Renal cortical epithelial cell (primary cell): ENCODE measurements at regions not wholly inside any gene's neighbourhood (a gene's known extent, or its start where the extent isn't known, plus 50 kb on each side); places are given as distances from the start of the nearest gene placed in this dataset.

Experiments
- DNase-seq: peaks from one replicate; pipeline ENCODE4 v3.0.0-alpha.2; 2011; ENCODE audit warnings: low read depth

DNA sequence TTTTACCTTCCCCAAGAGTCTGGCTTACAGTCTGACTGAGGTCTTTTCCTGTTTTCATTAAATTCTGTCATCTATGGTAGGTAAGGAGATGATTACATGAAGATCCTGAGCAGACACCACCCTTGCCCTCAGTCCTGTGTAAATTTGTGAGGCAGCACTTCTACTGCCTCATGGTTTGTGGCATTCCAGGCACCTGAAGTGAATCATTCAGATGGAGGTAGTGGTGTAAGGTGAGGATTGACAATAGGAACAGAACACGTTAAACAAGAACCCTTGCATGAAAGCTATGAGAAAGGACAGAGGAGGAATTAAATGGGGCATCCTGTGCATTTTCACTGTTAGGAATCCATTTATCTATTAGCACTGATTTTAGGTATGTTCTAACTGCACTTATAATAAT lies 618.6 kb downstream of the TLL1 start:
- DNase-seq: no peak

DNA sequence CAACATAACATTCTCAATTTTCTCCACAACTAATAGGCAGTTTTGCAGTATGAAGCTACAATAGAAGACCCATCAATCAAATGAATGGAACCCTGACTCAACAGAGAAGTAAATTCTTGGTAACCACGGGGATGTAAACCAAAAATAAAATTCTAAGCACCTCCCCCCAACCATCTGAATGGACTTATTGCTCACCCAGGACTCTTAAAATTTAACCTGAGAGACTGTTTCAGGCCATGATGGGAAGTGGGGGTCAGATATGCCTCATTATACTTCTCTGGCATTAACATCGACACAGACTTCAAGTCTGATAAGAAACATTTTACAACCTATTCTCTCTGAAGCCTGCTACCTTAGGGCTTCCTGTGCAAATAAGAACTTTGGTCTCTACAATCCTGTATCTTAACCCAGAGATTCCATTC lies 620.9 kb downstream of the TLL1 start:
- DNase-seq: peak; percentile 16

DNA sequence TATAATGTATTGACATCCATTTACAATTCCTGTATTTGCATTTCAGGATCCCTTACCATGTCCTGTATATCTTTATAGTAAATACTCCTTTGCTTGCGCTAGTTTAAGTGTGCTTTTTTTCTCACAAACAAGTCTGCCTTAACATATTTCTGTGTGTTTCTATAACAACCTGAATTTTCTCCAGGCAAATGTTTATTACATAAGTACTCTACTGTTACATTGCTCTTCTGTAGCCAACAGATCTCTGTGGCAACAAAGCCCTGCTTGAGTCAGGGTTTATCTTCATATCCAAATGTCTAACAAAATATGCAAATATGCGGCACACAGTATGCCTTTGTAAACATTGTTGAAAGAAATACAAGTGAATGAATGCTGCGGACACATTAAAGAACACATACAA lies 625.5 kb downstream of the TLL1 start:
- no peak for DNase-seq

DNA sequence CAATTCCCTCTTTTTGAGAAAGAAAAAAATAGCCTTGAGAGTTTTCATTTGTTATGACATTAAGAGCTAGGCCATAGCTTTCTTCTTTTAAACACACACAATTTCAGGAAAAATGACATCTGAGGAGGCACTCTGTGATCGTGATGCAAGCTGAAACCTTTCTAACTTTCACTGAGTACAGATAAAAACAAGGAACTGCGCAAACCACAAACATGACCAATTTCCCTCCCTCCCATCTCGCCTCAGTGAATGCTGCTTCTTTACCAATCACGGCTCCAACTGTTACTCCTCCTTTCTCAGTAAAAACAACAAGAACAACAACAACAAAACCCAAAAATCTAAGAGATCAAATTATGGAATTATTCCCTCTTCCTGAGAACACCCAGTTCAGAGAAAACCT lies 626.8 kb downstream of the TLL1 start:
- DNase-seq: no peak

DNA sequence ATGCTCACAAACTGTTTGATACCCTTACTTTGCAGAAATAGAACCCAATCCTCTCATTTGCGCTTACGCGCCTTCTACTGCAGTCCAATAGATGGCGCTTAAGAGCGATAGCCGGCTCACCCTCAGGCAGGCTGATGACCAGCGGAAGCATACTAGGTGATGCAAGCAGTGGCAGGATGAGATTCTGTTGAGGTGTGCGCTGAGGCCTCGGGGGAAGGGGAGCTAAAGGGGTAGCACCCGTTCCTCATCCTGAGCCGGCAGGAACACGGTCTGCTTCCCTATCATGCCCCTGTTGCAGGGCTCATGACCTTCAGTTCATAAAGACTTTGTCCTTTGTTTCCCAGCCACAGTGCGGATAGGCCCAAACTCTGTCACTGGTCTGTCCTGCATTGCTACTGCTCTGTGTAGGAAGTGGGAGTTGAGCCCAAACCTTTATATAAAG lies 628.9 kb downstream of the TLL1 start:
- DNase-seq: peak; percentile 20

DNA sequence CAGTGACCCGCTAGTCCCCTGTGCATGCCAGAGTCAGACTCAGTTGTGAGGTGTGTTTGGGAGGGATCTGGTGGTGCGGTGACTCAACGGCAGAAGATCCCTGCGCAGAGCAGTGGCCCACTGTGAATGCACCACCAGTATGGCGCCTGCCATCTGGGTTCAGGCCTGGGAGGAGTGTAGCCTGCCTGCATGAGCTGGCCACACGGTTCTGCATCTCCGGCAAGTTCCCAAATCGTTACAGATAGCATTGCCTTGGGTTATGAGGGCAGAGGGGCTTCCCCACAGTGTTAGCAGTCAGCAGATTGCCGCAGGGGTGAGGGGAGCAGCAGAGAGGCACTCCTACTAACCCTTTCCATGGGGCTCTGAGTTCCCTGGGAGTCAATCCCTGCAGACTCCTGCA lies 629.6 kb downstream of the TLL1 start:
- DNase-seq: no peak

DNA sequence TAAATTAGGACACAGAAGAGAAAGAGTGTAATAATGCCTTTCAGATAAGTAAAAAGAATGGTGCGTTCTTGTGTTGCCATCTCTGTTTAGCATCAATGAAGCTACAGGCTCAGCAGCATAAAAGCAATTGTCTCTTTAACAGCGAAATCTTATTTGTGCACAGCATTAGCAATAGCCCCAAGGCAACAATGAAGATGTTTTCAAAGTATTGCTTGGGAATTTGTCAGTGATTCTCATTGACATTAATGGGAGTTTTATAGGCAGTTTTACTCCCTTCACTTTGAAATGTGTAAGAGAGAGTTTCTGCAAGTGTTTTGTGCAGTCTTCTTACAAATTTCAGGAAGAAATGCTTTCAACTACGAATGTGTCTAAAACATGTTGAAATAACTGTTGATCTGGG lies 633.0 kb downstream of the TLL1 start:
- no peak for DNase-seq

DNA sequence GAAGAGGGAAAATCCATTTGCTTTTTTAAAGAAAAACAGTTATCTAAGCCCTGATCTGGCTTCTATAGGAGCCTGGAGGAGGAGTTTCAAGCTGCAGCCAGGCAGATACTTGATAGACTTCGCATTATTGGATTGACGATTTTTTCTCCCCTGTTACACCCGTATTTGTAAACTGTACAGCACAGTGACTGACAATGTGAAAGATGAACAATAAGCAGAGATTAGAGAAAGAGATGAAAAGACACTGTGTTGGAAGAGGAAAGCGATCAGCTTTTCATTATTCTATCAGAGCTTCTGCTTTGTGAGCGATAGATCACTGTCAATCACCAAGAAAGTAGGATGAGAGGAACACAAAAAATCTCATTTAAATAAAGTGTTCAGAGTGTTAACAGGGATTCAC lies 639.2 kb downstream of the TLL1 start:
- no peak for DNase-seq

DNA sequence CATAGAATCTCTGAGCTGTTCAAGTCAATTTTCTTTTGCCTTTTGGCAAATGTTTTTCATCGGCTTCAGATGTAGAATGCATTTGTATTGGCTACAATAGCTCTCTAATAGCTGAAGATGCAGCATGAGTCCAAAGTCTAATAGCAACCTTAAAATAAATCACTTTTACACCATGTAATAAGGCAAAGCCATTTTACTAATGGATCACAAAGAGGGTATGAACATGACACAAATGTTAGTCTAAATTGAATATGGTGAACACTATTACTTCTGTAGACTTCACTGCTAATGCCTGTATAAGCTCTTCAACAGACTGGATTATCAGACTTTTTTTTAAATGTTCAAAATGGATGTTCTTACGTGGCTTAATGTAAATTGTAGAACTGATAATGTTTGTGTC lies 645.3 kb downstream of the TLL1 start:
- no peak for DNase-seq

DNA sequence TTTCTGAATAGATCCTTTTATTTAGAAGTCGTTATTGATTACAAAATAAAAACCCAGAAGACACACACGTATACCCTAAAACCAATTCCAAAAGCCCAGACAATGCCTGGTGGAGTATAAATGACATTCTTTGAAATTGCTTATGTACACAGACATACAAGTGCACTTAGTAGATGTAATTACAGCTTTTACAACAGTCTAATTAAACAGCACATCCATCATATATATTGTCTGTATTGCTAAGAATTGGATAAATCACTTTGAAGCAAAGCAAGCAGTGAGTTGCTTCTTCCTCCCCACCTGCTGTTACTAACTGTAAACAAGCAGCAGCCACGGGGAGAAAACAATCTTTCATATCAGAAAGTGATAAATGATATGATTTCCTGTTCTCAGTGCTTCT lies 645.7 kb downstream of the TLL1 start:
- DNase-seq: no peak

DNA sequence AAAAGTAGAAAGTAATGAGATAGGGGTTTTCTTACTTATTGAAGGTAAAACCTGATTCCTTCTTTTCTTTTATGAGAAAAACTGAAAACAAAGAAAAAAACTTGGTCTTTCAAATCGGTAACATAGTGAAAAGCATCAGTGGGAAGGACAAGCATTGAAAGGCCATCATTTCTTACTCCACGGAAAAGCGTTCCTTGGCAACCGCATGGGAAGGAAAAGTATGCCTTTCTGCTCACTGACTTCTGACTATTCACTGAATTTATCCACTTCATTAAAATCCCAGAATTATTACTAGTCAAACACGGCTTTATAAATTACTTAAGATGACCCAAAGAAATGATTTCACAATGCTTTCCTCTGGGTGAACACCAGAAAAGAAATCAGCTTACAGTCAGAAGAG lies 646.7 kb downstream of the TLL1 start:
- DNase-seq: no peak

DNA sequence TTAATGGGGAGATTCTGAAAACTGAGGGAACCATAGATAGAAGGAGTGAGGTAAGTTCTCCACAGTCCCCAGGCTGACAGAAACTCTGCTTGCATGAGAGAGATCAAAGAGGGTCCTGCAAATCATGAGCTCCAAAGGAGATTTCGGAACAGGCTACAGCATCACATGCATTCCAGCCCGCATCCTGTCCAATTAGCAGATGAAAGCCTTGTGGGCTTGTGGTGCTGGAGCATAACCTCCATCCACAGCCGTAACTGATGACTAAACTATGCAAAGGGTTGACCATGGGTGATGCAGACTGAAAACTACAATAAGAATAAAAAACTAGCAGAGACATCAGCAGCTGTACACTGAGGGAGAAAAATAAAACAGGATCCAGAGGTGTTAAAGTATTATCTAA lies 654.5 kb downstream of the TLL1 start:
- peak; percentile 1 for DNase-seq

DNA sequence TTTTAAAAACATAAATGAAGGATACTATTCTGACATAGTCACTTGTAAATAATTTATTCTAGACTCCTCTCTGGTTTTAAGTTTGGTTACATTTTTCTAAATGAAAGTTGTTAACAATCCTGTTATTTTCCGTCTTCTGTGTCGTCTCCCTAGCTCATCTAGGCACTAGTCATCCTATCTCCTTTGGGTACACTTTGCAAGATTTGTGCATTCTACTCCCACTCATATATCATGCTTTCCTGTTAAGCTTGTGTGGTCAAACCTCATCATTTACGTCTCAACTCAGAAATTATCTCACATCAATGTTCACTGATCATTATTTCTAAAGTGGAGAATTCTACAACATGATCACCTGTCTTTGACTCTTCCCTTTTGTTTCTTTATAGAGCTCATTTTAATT lies 658.7 kb downstream of the TLL1 start:
- no peak for DNase-seq

DNA sequence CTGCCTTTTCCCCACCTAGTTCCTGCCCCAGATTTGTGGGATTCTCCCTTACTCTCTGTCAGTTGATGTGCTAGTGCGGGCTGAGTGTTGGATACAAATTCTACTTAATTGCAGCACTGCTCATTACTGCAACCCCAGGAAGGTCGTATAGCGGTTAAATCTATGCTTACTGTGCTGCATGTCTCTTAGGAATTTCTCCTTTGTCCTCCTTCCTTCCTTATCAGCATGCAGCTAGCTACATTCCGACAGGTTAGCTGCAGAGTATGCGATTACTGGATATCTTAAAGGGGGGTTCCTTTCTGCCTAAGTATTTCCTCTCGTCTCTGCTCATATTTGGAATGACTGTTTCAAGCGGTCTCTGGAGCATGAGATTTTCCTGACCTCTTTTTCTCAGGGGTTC lies 662.8 kb downstream of the TLL1 start:
- no peak for DNase-seq

DNA sequence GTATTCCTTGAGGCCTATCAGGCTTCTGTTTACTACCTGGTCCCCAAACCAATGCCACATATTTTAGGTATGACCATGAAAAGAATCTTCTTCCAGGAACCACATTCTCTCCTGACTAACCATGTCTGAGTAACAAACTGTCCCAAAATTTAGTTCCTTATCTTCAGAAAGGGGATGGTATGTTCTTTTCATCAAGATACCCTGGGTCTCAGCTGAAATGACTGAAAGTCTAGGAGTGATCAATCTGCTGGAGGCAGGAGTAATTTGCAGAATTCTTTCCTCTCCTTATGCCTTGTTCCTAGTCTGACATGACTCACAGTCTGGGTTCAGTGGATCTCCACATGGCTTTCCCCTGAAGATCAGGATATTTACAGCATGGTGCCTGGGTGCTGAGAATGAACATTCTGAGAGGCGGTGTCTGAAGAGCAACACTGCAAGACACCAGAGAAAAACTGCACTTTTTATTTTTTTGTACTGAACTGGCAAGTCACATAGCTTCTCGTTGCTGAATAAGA lies 665.5 kb downstream of the TLL1 start:
- DNase-seq: no peak

DNA sequence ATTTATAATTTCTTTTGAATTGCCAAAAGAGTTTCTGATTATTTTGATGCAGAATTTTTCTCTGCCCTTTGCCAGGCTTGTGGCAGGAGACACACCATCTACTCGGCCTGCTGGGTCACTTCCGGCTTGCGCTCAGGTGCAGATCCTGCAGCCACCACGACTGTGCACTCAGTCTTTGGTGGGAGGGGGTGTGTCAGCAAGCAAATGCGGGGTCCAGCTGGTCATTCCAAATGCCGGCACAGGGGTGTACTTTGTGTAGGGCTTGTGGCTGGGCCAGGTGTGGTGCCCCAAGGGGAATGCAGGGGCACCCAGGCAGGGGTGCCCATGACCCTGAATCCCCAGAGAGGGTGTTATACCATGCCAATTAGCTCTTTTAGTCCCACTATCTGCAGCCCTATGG lies 673.0 kb downstream of the TLL1 start:
- no peak for DNase-seq

DNA sequence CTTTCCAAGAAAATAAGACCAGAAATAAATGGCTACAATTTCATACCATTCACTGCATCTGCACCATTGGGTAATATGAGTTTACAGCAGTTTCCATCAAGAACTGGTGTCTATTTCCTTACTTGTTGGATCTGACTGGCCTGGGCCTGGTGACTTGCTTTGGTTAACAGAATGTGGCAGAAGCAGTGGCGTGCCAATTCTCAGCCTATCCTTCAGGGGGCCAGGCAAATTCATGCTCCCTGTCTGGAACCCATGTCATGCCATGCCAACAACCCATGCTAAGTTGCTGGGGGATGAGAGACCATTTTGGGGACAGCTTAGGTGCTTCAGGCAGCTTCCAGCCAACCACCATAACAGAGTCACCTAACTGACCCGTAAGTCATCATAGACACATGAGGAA lies 656.7 kb downstream of the SPOCK3 start:
- DNase-seq: no peak

DNA sequence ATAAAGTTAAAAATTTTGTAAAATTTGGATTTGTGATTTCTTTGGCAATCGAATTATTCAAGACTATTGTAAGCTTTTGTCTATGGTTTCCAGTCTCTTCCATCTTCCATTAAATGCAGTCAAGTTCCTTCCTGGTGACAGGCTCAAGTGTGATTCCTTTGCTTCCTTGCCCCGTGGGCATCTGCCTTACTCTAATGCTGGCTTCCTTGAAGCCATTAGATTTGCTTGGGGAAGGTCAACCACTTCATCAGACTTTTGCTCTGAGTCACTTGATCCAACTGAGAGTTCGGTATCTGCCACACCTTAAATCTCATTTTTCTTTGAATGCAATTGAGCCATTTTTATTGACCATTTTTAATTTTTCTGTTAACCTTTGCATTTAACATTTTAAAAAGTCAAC lies 648.8 kb downstream of the SPOCK3 start:
- no peak for DNase-seq

DNA sequence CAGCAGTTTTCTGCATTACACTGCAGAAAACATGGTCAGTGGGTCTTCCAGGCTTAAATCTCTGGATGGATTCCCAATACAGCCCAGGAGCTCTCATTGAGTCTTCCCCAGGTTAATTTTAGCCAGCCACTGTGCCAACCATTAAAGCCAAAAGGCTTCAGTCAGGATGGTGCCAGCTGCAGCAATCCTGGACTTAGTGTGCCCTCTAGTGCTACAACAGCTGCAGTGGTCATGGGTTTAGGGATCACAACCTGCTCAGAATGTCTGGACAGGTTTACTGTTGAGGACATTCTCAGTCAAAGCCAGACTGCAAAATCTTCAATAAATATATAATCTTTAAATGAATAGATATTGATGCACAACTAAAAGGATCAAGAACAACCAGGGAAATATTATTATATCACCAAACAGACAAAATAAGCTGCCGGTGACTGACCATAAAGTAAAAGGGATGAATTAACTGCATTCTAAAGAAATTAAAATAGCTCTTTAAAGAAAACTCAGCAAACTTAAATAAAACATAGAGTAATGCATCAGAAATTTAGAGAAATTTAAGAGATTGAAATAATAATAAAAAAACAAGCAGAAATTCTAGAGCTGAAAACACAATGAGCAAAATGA lies 639.9 kb downstream of the SPOCK3 start:
- peak; percentile 24 for DNase-seq

DNA sequence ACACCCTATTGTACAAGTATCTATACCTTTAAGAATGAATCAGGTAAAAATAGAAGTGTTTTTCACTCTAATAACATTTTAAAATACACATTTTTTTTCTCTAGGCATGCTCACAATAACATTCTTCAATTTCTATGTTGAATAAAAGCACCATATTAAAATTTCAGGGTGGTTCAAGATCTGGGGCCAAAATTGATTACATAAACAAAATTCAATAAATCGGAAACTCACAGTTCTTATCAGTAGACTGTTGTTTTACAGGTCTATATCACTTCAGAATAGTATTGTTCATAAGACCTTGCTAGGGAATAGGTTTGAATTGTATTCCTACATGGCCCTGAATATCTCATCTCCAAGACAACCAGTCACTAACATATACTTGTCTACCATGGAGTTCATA lies 634.0 kb downstream of the SPOCK3 start:
- no peak for DNase-seq

DNA sequence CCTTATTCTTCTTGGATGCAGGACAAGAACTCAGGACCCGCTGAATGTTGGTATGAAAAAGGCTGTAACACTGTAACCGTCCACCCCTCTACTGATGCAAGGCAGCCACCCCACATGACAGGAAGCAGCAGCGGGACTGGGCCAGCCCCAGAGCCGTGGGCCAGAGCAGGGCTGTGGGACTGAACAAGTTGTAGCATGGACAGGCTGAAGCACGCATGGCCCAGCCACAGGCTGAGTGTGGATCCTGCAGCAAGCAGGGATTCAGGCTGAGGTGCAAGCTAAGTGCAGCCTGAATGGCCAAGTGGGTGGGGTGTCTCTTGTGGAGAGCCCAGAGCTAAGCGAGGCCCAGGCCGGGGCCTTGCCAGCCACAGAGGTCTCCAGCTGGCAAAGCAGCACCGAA lies 632.2 kb downstream of the SPOCK3 start:
- DNase-seq: no peak

DNA sequence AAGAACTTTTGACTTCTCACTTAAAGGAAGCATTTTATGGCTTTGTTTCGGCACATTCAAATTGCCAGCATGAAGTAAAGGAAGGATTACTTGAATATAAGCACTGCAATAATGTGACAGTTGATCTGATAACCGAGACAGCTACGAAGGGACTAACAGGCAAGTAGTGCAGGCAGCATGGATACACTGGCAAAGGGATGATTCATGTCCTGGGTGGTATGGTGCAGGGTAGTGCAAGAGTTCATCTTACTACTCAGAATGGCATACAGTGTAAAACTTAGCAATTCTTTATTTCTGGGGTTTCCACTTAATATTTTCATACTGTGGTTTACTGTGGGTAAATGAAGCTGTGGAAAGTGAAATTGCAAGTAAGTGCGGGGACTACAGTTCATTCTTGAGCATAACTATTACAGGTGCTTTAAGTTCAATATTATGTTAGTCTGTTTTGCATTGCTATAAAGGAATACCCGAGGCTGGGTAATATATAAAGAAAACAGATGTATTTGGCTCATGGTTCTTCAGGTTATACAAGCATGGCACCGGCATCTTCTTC lies 611.8 kb downstream of the SPOCK3 start:
- DNase-seq: no peak

DNA sequence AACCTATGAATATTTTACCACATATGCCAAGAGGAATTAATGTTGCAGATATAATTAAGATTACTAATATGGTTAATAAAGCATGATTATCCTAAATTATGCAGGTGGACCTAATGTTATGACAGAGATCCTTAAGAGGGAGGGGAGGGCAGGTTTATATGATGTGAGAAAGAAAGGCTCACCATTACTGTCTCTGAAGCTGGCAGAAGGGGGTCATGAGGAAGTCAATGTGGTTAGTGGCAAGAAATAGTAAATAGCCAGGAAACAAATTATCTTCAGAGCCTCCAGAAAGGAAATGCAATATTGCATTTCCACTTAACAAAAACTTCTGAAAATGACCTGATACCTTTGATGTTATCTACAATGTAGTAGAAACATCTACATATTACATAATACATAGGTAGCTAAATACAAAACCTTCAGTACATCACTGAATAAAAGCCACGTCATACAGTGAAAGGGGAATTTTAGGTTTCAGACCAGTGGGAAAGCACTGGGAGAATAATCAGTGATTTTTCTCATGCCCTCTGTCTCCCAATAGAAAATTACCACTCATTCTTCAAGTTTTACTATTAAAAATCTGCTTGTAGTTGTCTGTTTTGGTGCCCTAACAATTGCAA lies 609.2 kb downstream of the SPOCK3 start:
- DNase-seq: no peak

DNA sequence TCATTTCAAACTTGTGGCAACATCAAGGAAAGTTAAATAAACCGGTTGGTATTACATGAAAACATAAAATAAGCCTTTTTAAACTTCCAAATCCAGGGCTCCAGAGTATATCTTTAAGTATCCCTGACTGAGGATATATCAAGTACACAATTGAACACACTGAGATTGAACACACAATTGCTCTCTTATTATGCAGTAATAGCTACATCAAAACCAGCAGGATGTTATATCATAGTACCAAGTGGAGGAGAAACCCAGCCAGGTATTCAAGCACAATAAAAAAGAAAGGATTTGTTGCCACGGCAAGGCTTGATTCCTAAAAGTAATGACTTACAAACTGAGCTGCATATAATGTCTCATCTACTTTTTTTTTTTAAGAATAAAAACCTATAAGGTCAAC lies 605.8 kb downstream of the SPOCK3 start:
- no peak for DNase-seq
